CD1c-positive myeloid dendritic cell (primary cell): ENCODE measurements at regions not wholly inside any gene's neighbourhood (a gene's known extent, or its start where the extent isn't known, plus 50 kb on each side); places are given as distances from the start of the nearest gene placed in this dataset.
"Not testable (repeated sequence)": the region's sequence is repeated elsewhere in the genome, so short reads cannot be mapped to it uniquely, and the experiment has no call there.

Source experiments
- DNase-seq: peaks from one replicate; pipeline ENCODE4 v3.0.0-alpha.2; 2016; ENCODE audit errors: extremely low spot score

DNA sequence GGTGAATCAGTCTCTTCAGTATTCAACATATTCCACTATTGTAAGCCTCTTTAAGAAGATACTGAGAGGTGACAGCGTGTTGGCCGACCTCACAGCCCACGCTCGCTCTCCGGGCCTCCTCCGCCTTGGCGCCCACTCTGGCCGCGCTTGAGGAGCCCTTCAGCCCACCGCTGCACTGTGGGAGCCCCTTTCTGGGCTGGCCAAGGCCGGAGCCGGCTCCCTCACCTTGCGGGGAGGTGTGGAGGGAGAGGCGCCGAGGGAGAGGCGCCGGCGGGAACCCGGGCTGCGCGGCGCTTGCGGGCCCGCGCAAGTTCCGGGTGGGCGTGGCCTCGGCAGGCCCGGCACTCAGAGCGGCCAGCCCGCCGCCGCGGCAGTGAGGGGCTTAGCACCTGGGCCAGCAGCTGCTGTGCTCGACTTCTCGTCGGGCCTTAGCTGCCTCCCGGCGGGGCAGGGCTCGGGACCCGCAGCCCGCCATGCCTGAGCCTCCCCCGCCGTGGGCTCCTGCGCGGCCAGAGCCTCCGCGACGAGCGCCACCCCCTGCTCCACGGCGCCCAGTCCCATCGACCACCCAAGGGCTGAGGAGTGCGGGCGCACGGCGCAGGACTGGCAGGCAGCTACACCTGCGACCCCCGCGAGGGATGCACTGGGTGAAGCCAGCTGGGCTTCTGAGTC lies 306.4 kb downstream of the SEMA3D start:
- not testable (repeated sequence) for DNase-seq

- no peak for DNase-seq
Observed at GRCh38 chr7:84879570-84880325, 307.1 kb downstream of the SEMA3D start.

- no peak for DNase-seq
Observed at GRCh38 chr7:84877943-84878570, 308.8 kb downstream of the SEMA3D start.

DNA sequence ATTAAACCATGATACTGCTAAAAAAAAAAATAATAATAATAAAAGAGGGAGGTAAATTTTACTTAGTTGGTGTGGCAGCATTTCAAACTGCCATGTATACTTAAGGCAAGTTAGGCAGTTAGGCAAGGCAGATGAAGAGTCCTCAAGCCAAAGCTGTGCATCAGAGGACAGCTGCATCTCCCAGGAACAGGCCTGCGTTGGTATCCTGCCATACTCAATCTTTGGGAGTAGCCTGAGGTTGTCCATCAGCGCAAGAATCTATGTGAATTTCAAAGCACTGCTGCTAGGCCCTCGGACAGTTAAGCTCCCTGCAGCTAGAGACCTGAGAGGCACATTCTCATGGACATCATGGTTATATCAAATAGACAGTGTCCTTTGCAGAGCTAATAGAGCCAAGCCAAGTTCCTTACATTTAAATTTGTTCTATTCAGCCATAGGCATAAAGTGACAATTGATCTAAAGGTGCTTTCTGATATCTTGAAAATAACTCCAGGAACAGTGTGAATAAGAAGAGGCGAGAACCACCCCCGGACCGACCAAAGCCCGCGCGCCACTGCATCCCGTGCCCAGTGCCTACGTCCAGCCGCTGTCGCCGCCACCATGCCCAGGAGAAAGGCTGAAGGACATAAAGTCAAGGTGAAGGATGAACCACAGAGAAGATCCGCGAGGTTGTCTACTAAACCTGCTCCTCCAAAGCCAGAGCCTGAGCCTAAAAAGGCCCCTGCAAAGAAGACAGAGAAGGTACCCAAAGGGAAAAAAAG lies 310.6 kb downstream of the SEMA3D start:
- DNase-seq, result no peak

- no peak for DNase-seq
Observed at GRCh38 chr7:84865560-84865959, 321.3 kb downstream of the SEMA3D start.

- DNase-seq, result no peak
Observed at GRCh38 chr7:84857336-84857735, 329.5 kb downstream of the SEMA3D start.

GRCh38 chr7:84855758-84856157 lies 331.1 kb downstream of the SEMA3D start:
- no peak for DNase-seq

DNA sequence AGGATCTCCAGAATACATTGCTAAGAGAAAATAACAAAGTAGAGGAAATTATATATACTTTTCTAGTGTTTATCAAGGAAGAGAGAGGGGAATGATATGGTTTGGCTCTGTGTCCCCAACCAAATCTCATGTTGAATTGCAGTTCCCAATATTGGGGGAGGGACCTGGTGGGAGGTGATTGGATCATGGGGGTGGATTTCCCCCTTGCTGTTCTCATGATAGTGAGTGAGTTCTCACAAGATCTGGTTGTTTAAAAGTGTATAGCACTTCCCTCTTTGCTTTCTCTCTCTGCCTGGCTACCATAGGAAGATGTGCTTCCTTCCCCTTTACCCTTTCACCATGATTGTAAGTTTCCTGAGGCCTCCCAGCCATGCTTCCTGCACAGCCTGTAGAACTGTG lies 337.9 kb downstream of the SEMA3D start:
- DNase-seq, result not testable (repeated sequence)

GRCh38 chr7:84848219-84848973 lies 338.5 kb downstream of the SEMA3D start:
- peak; percentile 10 for DNase-seq

GRCh38 chr7:84847790-84848189 lies 339.1 kb downstream of the SEMA3D start:
- DNase-seq, result no peak

DNA sequence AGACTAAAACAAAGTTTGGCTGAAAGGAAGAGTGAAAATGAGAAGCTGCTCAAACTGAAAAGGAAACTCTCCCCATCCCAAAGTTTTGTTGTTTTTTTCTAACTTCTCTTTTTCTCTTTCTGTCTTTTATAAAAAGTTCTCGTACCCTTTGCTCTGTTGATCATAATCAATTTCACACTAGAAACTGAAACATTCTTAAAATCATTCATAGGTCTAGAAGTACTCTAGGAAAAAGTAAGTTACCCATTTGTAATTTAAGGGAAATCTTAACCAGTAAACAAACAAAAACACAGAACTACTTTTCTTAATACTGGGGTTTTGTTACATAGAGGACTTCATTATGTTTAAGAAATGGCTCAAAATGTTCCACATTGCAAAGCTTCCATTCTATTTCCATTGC lies 339.8 kb downstream of the SEMA3D start:
- DNase-seq, result no peak

- DNase-seq, result no peak
Observed at GRCh38 chr7:84845971-84846370, 340.9 kb downstream of the SEMA3D start.

- no peak for DNase-seq
Observed at GRCh38 chr7:84844771-84845170, 342.1 kb downstream of the SEMA3D start.

DNA sequence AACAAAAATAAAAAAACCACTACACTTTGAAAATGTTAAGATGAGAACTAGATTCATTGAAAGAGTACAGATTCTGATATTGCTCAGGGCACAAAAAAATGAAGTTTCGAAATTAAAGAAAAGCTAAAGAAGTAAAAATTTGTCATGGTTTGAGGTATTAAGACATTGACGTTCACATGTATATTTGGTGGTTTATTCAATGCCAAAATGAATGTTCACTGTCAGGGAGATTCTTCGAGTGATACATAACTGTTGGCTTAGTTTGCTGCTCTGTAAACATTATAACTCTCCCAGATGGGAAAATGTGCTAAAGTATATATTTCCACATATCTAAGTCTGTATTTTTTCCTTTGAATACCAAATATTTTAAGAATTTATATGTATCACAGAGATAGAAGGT lies 345.0 kb downstream of the SEMA3D start:
- no peak for DNase-seq

DNA sequence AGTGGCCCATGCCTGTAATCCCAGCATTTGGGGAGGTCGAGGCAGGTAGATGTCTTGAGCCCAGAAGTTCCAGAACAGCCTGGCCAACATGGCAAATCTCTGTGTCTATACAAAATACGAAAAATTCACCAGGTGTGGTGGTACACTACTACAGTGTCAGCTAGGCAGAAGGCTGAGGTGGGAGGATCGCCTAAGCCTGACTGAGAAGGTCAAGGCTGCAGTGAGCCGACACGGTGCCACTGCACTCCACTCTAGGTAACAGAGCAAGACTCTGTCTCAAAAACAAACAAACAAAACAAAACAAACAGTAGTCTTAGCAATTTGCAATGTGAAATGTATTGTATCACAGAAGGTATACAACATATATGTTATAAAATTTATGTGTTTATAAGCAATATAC lies 348.0 kb downstream of the SEMA3D start:
- DNase-seq, result no peak

DNA sequence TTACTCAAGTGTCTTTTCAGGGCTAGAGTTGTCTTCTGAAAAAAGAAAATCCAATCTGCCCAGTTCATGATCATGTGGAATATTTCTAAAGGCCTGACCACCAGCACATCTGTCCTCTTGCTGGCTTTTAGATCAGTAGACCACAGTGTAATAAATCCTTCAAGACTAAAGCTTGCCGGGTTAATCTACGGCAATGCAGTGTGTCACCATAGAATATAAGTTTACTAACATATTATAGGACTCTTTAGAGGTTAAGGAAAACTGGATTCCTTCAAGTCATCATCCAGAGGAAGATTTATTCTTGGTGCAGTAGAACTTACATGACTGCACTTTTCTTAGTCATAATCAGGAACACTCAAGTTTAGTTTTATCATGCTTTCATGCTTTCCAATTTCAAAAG lies 349.5 kb downstream of the SEMA3D start:
- no peak for DNase-seq

- no peak for DNase-seq
Observed at GRCh38 chr7:84829719-84830118, 357.1 kb downstream of the SEMA3D start.

DNA sequence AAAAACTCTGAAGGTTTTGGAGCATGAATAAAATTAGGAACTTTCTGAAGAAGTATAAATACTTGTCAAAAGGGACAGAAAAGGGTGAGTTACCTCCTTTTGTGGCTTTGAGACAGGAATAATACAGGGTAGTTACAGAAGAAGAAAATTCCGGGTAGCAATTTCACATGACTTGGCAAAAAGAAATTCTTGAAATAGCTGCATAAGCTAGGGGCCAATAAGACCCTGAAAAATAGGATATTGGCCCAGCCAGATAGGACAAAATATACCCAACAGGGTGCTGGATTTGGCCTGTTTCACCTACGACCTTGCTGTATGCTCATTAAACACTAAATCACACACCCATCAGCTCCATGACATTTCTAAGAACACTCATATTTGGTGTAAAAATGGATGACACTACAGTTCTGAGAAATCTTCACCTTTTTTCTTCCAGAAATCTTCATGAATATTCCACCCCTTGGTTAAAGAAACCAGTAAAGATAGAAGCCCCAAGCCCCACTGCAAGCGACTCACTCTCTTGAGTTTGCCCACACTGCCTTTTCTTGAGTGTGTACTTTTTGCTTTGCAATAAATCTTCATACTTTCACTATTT lies 362.7 kb downstream of the SEMA3D start:
- DNase-seq, result no peak

- DNase-seq, result no peak
Observed at GRCh38 chr7:84823530-84823929, 363.3 kb downstream of the SEMA3D start.

- no peak for DNase-seq
Observed at GRCh38 chr7:84822941-84823510, 363.8 kb downstream of the SEMA3D start.
